Kidney (tissue), 13 donors: ENCODE measurements at regions not wholly inside any gene's neighbourhood (a gene's known extent, or its start where the extent isn't known, plus 50 kb on each side); places are given as distances from the start of the nearest gene placed in this dataset.

Source experiments
- DNase-seq, 5 donors: peaks; one replicate each; pipeline ENCODE4 v3.0.0-alpha.2; 2013 to 2020
- FAIRE-seq: peaks from 2 replicates; lab custom pipeline; 2012; peaks lifted over from hg19 to GRCh38; lab: Jason Lieb, UNC
- H3K27ac ChIP-seq, 2 donors: one replicate each; pipeline ENCODE4 v1.7.0; 2013; ENCODE audit warnings: low read depth in 2 of 2, low read length in 2 of 2, inconsistent platforms in 1 of 2
- H3K27me3 ChIP-seq: one replicate; pipeline ENCODE4 v1.7.1; 2013; ENCODE audit warnings: low read length, inconsistent platforms; ENCODE audit not compliant: control insufficient read depth, insufficient read depth
- H3K36me3 ChIP-seq, 3 donors: one replicate each; pipeline versions ENCODE4 v1.7.0 to v1.7.1; 2013; ENCODE audit warnings: low read length in 3 of 3, control low read depth in 1 of 3, inconsistent platforms in 1 of 3; ENCODE audit not compliant: insufficient read depth in 3 of 3, control insufficient read depth in 2 of 3
- H3K4me1 ChIP-seq, 3 donors: one replicate each; pipeline versions ENCODE4 v1.7.0 to v1.7.1; 2013; ENCODE audit warnings: low read length in 3 of 3, inconsistent platforms in 1 of 3, low read depth in 1 of 3; ENCODE audit not compliant: control insufficient read depth in 2 of 3, insufficient read depth in 2 of 3
- H3K4me3 ChIP-seq, 3 donors: one replicate each; pipeline versions ENCODE4 v1.7.0 to v1.8.1; 2013; ENCODE audit warnings: low read length in 3 of 3, control low read depth in 1 of 3, inconsistent platforms in 1 of 3
- H3K9ac ChIP-seq, 3 donors: one replicate each; pipeline versions ENCODE4 v1.7.0 to v1.7.1; 2013; ENCODE audit warnings: low read length in 3 of 3, control low read depth in 1 of 3, inconsistent platforms in 1 of 3
- H3K9me3 ChIP-seq, 3 donors: one replicate each; pipeline versions ENCODE4 v1.7.0 to v1.7.1; 2013; ENCODE audit warnings: low read length in 3 of 3, control low read depth in 1 of 3, inconsistent platforms in 1 of 3; ENCODE audit not compliant: control insufficient read depth in 2 of 3, insufficient read depth in 1 of 3
- CTCF ChIP-seq: IDR thresholded peaks from 3 replicates; pipeline ENCODE4 v1.5.1; 2012; ENCODE audit warnings: mild to moderate bottlenecking, moderate library complexity, borderline replicate concordance; ENCODE audit not compliant: insufficient read depth; ENCODE audit errors: extremely low read depth
- intact Hi-C: fragments of 100-400 bp; cut with DNase I; formaldehyde crosslinking; loops from one replicate; pipeline ENCODE4 v1.11.1; 2022
- donor health status: control.
- donor health status: control.
- donor health status: control.
- donor health status: control.
- donor health status: control.
- donor health status: DM: yes; HTN: yes; CAD: no.
- donor health status: Normal renal cell carcinoma (clear cell type).

GRCh38 chrX:16436348-16437188, 213.4 kb upstream of the S100G start:
- no peak overlapping the region for H3K9ac ChIP-seq
- no peak overlapping the region for H3K27ac ChIP-seq
- peak; percentile 50 for TF ChIP-seq CTCF
- peaks cover 2% of the 10 kb centered on the region for H3K27me3 ChIP-seq
- intact Hi-C loops: no loop called here
- H3K4me1 ChIP-seq: no peaks in the 10 kb centered on the region
- H3K9me3 ChIP-seq: no peaks in the 10 kb centered on the region
- peak; percentile 62 to 84 (median 74) for DNase-seq
- H3K36me3 ChIP-seq: no peaks in the 10 kb centered on the region
- FAIRE-seq: peak; percentile 91
- no peak overlapping the region for H3K4me3 ChIP-seq

- FAIRE-seq (no peak), DNase-seq (no peak)
- Histone ChIP-seq H3K36me3 (no peaks in the 10 kb centered on the region), H3K4me1 (no peaks in the 10 kb centered on the region), H3K4me3 (no peak overlapping the region), H3K27ac (no peak overlapping the region), H3K9me3 (no peaks in the 10 kb centered on the region), H3K27me3 (peaks cover 4% of the 10 kb centered on the region), H3K9ac (no peak overlapping the region)
- TF ChIP-seq CTCF: no peak
- intact Hi-C loops: no loop called here
Observed at GRCh38 chrX:16440446-16440845, 209.5 kb upstream of the S100G start.

DNA sequence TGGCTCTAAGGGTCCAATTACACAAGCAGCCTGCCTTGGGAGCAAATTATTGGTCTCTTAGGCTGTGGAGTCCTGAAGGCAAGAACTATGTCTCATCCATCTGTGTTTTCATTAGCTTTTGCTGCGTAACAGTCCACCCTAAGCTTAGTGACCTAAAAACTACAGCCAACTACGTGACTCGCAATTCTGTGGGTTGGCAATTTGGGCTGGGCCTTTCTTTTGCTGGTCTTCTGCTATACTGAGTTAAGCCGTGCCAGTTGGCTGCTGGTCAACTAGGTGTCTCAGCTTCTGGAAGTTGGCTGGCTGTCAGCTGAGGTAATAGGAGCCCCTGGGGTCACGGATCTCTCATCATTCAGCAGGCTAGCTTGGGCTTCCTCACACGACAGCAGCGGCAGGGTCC, 205.6 kb upstream of the S100G start:
- no peak overlapping the region for H3K4me3 ChIP-seq
- no peaks in the 10 kb centered on the region for H3K36me3 ChIP-seq
- H3K9ac ChIP-seq: no peak overlapping the region
- FAIRE-seq (no peak), DNase-seq (peak in 2 of 5 donors; percentile 9 to 12)
- H3K9me3 ChIP-seq: no peaks in the 10 kb centered on the region
- TF ChIP-seq CTCF: no peak
- H3K27me3 ChIP-seq: peaks cover 2% of the 10 kb centered on the region
- H3K27ac ChIP-seq: no peak overlapping the region
- intact Hi-C loops: no loop called here
- no peaks in the 10 kb centered on the region for H3K4me1 ChIP-seq
